ENCODE measurements at regions not wholly inside any gene's neighbourhood (a gene's known extent, or its start where the extent isn't known, plus 50 kb on each side); places are given as distances from the start of the nearest gene placed in this dataset.

DNA sequence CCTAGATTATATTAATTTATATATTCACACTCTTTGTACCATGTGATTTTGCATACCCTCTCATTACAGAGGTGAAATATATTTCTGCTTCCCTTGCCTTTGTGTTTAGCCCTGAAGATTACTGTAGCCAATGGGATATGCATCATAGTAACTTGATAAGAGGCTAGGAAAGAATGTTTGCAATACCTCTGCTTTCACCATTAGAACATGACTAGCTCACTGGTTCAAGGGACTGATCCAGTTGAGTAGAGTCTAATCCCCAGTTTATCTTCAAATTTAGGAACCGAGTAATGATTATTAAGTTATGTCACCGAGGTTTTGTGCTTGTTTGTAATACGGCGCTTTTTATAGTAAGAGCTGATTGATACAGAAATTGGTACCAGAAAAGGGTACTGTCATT lies 552.6 kb upstream of the GJE1 start:
- TF ChIP-seq, protein P1, sequence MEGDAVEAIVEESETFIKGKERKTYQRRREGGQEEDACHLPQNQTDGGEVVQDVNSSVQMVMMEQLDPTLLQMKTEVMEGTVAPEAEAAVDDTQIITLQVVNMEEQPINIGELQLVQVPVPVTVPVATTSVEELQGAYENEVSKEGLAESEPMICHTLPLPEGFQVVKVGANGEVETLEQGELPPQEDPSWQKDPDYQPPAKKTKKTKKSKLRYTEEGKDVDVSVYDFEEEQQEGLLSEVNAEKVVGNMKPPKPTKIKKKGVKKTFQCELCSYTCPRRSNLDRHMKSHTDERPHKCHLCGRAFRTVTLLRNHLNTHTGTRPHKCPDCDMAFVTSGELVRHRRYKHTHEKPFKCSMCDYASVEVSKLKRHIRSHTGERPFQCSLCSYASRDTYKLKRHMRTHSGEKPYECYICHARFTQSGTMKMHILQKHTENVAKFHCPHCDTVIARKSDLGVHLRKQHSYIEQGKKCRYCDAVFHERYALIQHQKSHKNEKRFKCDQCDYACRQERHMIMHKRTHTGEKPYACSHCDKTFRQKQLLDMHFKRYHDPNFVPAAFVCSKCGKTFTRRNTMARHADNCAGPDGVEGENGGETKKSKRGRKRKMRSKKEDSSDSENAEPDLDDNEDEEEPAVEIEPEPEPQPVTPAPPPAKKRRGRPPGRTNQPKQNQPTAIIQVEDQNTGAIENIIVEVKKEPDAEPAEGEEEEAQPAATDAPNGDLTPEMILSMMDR (IDR thresholded peaks at IDR 0.05; ENCODE audit: control insufficient read depth, extremely low read depth, insufficient read depth) = no peak
- H3K4me3 ChIP-seq (ENCODE audit: low read depth, low read length) = no peak overlapping the region
- no peak for DNase-seq (ENCODE audit: low read depth)

DNA sequence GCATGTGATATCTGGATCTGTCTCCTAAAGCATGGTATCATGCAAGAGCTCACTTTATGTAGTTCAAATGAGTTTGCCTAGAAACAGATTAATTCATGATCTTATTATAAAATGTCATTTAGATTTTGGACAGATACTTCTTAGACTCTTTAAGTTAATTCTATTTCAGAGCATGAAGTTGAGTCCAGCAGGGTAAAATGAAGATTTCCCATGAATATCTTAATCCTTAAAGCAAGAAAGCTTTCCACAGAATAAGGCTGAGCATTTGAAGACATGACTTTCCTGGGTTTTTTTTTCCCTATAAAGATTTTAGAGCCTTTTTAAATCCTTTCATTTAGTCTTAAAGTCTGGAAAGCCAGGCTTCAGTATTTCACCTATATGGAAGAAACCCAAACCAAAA lies 556.0 kb upstream of the GJE1 start:
- DNase-seq (ENCODE audit: low read depth) = no peak
- TF ChIP-seq, protein P1 (IDR thresholded peaks at IDR 0.05; ENCODE audit: control insufficient read depth, extremely low read depth, insufficient read depth) = no peak
- H3K4me3 ChIP-seq (ENCODE audit: low read depth, low read length) = no peak overlapping the region

DNA sequence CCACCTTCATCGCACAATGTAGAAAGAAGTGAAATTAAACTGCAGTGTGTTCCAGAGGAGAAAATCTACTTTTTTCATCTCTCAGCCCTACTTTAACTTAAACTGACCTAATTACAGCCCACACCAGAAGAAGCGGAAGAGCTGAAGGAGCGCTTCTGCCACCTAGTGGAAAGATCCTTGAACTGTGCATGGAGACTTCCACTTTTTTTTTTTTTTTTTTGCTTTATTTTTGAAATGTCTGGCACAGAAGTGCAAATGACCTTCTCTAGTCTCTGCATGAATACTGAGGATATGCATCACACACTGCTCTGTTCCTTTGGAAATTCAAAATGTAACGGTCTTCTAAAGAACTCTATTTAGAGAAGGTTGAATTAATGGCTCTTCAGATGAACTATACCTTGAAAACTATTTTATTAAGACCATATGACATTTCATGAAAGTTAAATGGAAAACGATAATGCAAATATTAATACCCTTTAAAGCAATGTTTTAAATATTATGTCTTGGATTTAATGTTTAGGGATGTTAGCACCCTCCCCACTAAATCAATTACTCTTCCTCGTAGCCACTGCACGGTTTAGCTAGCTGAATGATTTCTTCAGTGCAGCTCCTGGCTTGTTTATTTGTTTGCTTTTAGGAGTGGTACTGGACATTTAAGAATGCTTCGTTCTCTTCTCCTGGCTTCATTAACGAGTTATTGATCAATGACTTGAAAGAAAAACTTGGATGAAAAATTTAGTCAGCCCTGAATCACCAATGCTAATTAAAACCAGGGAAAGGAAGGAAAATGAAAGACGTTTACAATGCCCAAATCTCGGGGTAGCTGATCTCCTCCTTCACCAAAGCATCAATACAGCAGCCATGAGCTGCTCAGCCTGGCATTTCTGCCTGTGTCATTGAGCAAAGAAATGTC lies 569.6 kb upstream of the GJE1 start:
- TF ChIP-seq, protein P1 (IDR thresholded peaks at IDR 0.05; ENCODE audit: control insufficient read depth, extremely low read depth, insufficient read depth) = peak; percentile 72
- peak; percentile 51 for DNase-seq (ENCODE audit: low read depth)
- no peak overlapping the region for H3K4me3 ChIP-seq (ENCODE audit: low read depth, low read length)

DNA sequence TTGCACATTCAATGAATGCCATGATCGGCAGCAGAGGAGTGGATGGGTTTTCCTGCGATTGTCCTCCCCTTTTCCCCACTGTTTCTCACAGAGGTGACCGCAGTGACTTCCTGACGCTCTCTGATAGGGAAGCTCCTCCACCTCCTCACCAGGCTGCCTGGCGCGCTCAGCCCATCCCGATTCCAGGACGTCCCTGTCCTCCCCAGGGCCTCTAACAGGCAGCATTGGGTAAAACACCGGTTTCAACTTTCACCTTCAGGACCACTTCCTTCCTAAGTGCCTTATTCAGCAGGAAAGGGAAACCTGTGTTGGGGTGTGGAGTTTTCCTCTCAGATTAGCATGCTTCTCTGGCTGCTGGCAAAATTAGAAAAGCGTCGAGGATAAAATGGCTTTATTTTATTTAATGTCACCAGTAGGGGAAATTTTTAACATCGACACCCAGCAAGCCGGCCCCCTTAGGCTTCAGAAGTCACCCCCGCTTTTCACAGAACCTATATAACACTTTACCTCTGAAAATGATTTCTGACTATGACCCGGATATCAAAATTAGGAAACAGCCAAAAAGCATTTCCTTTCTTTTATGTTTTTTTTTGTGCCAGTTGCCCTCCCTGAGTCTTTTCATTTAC lies 570.4 kb upstream of the GJE1 start:
- TF ChIP-seq, protein P1 (IDR thresholded peaks at IDR 0.05; ENCODE audit: control insufficient read depth, extremely low read depth, insufficient read depth) = no peak
- DNase-seq (ENCODE audit: low read depth) = no peak
- H3K4me3 ChIP-seq (ENCODE audit: low read depth, low read length) = no peak overlapping the region

DNA sequence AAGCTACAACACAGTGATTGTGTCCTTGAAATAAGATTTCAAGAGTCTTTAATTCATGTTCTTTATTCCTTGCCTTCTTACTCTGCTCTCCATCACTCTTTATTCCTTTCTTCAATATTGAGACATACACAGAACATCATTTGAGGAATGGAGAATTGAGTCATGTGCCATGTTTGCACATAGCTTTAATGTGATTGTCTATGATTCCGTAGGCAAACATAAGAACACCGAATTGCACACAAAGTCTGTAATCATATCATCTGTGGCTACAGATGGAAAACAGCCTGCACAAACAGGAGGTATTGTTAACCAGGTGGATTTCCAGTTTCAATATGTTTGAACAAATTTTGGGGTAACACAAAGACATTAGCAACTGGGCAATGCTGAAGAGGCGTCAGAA lies 571.6 kb upstream of the GJE1 start:
- TF ChIP-seq, protein P1 (IDR thresholded peaks at IDR 0.05; ENCODE audit: control insufficient read depth, extremely low read depth, insufficient read depth) = no peak
- peak; percentile 81 for DNase-seq (ENCODE audit: low read depth)

DNA sequence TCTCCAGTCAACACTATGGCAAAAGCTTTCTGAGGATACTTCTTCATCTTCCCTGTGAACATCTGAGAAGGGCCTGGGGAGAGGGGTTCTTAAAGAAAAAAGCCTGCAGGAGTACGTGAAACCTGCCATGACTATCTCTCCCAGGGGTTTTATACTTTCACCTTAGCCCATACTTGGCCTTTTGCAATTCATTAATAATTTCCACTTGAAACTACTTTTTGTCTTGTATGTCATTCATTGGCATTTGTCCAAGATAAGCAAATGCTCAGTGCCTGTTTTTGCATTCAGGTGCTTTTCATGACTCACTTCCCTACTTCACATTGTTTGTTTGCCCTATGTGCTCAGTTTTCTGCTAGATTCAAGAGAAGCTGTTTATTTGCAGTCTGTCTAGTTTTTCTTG lies 580.3 kb upstream of the GJE1 start:
- peak; percentile 93 for DNase-seq (ENCODE audit: low read depth)
- no peak overlapping the region for H3K4me3 ChIP-seq (ENCODE audit: low read depth, low read length)
- TF ChIP-seq, protein P1 (IDR thresholded peaks at IDR 0.05; ENCODE audit: control insufficient read depth, extremely low read depth, insufficient read depth) = no peak

More for the DNA sequence above, 571.6 kb upstream of the GJE1 start:
- no peak overlapping the region for H3K4me3 ChIP-seq (ENCODE audit: low read depth, low read length)
